NT2/D1 (cell line): ENCODE measurements at regions not wholly inside any gene's neighbourhood (a gene's known extent, or its start where the extent isn't known, plus 50 kb on each side); places are given as distances from the start of the nearest gene placed in this dataset.
"Not testable (repeated sequence)": the region's sequence is repeated elsewhere in the genome, so short reads cannot be mapped to it uniquely, and the experiment has no call there.

ENCODE experiments used
- YY1 ChIP-seq: IDR thresholded peaks from 2 replicates; pipeline ENCODE4 v1.6.1; 2011; ENCODE audit not compliant: insufficient read length, insufficient read depth
- ZNF274 ChIP-seq: IDR thresholded peaks from 2 replicates; pipeline ENCODE4 v1.6.1; 2011; ENCODE audit warnings: mild to moderate bottlenecking, low read depth, low read length

- not testable (repeated sequence) for TF ChIP-seq YY1, ZNF274
These were observed 171.5 kb upstream of the SPHKAP start for GRCh38 chr2:228352980-228353379.
